H1 (cell line): ENCODE measurements at regions not wholly inside any gene's neighbourhood (a gene's known extent, or its start where the extent isn't known, plus 50 kb on each side); places are given as distances from the start of the nearest gene placed in this dataset.

Experiments
- CTCF ChIA-PET: fragments of 300-600 bp; sonication (Branson Sonifier 250); formaldehyde crosslinking; loops from one replicate; lab custom pipeline; 2021; ENCODE audit not compliant: partially characterized antibody; lab: Charles Lee
- POLR2A ChIA-PET: fragments of 300-600 bp; sonication (Branson Sonifier 250); formaldehyde crosslinking; loops from one replicate; lab custom pipeline; 2021; ENCODE audit warnings: inconsistent platforms; ENCODE audit not compliant: partially characterized antibody; lab: Charles Lee
- DNase-seq, 2 experiments: peaks; one replicate each; pipeline versions ENCODE4 v3.0.0 to v3.0.0-alpha.2; 2010 to 2022; ENCODE audit warnings: low spot score in 2 of 2, low read depth in 1 of 2, mixed read lengths in 1 of 2
- FAIRE-seq: peaks from 2 replicates; lab custom pipeline; 2011; peaks lifted over from hg19 to GRCh38; lab: Jason Lieb, UNC
- H2AFZ ChIP-seq: 2 replicates; pipeline ENCODE4 v1.8.1; 2012; ENCODE audit warnings: low read length, inconsistent platforms
- H2AK5ac ChIP-seq: 2 replicates; pipeline ENCODE4 v1.6.1; 2013; ENCODE audit warnings: low read depth, low read length
- H2BK120ac ChIP-seq: replicated peaks from 2 replicates; pipeline ENCODE3; 2013; ENCODE audit warnings: low read depth, low read length, inconsistent platforms
- H2BK12ac ChIP-seq: 2 replicates; pipeline ENCODE4 v1.6.1; 2013; ENCODE audit warnings: low read depth, low read length
- H2BK15ac ChIP-seq: 2 replicates; pipeline ENCODE4 v1.6.1; 2013; ENCODE audit warnings: low read length
- H2BK20ac ChIP-seq: 2 replicates; pipeline ENCODE4 v1.6.1; 2013; ENCODE audit warnings: low read length
- H2BK5ac ChIP-seq: 2 replicates; pipeline ENCODE4 v1.6.1; 2013; ENCODE audit warnings: low read depth, low read length
- H3K14ac ChIP-seq: 2 replicates; pipeline ENCODE4 v1.6.1; 2013; ENCODE audit warnings: inconsistent platforms; ENCODE audit not compliant: insufficient read length
- H3K18ac ChIP-seq: 2 replicates; pipeline ENCODE4 v1.6.1; 2013; ENCODE audit warnings: low read length; ENCODE audit errors: extremely low read depth
- H3K23ac ChIP-seq: 2 replicates; pipeline ENCODE4 v1.6.1; 2013; ENCODE audit warnings: inconsistent platforms; ENCODE audit not compliant: insufficient read length
- H3K23me2 ChIP-seq: 2 replicates; pipeline ENCODE4 v1.6.1; 2013; ENCODE audit warnings: low read depth, low read length
- H3K27ac ChIP-seq: 2 replicates; pipeline ENCODE4 v1.6.1; 2011; ENCODE audit warnings: low read depth, low read length, inconsistent platforms
- H3K27me3 ChIP-seq, 4 experiments: replicated peaks in 1 of 4; 1 replicate in 1 of 4; 2 replicates in 3 of 4; pipeline versions ENCODE4 v1.6.1 to v1.8.1; 2011 to 2013; ENCODE audit warnings: low read length in 3 of 4, mild to moderate bottlenecking in 3 of 4, inconsistent platforms in 2 of 4, mixed read lengths in 2 of 4, moderate library complexity in 1 of 4; ENCODE audit not compliant: control insufficient read depth in 3 of 4, insufficient read depth in 3 of 4; ENCODE audit errors: extremely low read depth in 1 of 4
- H3K36me3 ChIP-seq, 4 experiments: 2 replicates each; pipeline versions ENCODE4 v1.6.1 to v1.8.1; 2011 to 2013; ENCODE audit warnings: mild to moderate bottlenecking in 4 of 4, low read length in 3 of 4, moderate library complexity in 2 of 4, control low read depth in 1 of 4, inconsistent platforms in 1 of 4; ENCODE audit not compliant: insufficient read depth in 4 of 4, control insufficient read depth in 2 of 4
- H3K4ac ChIP-seq: replicated peaks from 2 replicates; pipeline ENCODE3; 2013; ENCODE audit warnings: low read length, low read depth, mixed read lengths, inconsistent platforms; ENCODE audit not compliant: insufficient read length
- H3K4me1 ChIP-seq, 4 experiments: replicated peaks in 1 of 4; 1 replicate in 1 of 4; 2 replicates in 3 of 4; pipeline versions ENCODE4 v1.6.1 to v1.8.1; 2011 to 2013; ENCODE audit warnings: low read length in 3 of 4, inconsistent platforms in 2 of 4, mixed read lengths in 1 of 4; ENCODE audit not compliant: insufficient read depth in 4 of 4, control insufficient read depth in 3 of 4
- H3K4me2 ChIP-seq, 2 experiments: 2 replicates each; pipeline versions ENCODE4 v1.6.1 to v1.8.1; 2011 to 2013; ENCODE audit warnings: low read depth in 2 of 2, low read length in 2 of 2, control low read depth in 1 of 2, inconsistent platforms in 1 of 2, mild to moderate bottlenecking in 1 of 2; ENCODE audit not compliant: insufficient read depth in 1 of 2
- H3K4me3 ChIP-seq, 4 experiments: fragments of 200-600, 300-600 bp in 1 of 4; sonication (generic), shearing (Covaris generic), sonication (Bioruptor Twin) in 1 of 4; 2 replicates each; pipeline versions ENCODE4 v1.5.1 to v1.8.1; 2011 to 2016; ENCODE audit warnings: low read length in 4 of 4, low read depth in 3 of 4, control low read depth in 2 of 4, inconsistent platforms in 2 of 4, mild to moderate bottlenecking in 2 of 4, mixed read lengths in 1 of 4, moderate library complexity in 1 of 4; ENCODE audit not compliant: insufficient read depth in 2 of 4; ENCODE audit errors: extremely low read depth in 1 of 4
- H3K56ac ChIP-seq: replicated peaks from 2 replicates; pipeline ENCODE3; 2013; ENCODE audit warnings: low read depth, mild to moderate bottlenecking, mixed read lengths, low read length, inconsistent platforms; ENCODE audit not compliant: insufficient read length
- H3K79me1 ChIP-seq: 2 replicates; pipeline ENCODE4 v1.6.1; 2013; ENCODE audit warnings: low read depth, low read length, control low read depth
- H3K79me2 ChIP-seq, 2 experiments: 2 replicates each; pipeline versions ENCODE4 v1.6.1 to v1.8.1; 2012 to 2013; ENCODE audit warnings: low read length in 2 of 2, mild to moderate bottlenecking in 2 of 2, inconsistent platforms in 1 of 2; ENCODE audit not compliant: insufficient read depth in 2 of 2, control insufficient read depth in 1 of 2
- H3K9ac ChIP-seq, 4 experiments: replicated peaks in 1 of 4; 1 replicate in 1 of 4; 2 replicates in 3 of 4; pipeline versions ENCODE4 v1.6.1 to v1.8.1; 2011 to 2013; ENCODE audit warnings: low read depth in 3 of 4, low read length in 3 of 4, control low read depth in 2 of 4, mild to moderate bottlenecking in 2 of 4, moderate library complexity in 2 of 4, inconsistent platforms in 1 of 4; ENCODE audit errors: extremely low read depth in 1 of 4
- H3K9me3 ChIP-seq, 2 experiments: 2 replicates each; pipeline versions ENCODE4 v1.6.1 to v1.8.1; 2012 to 2013; ENCODE audit warnings: mild to moderate bottlenecking in 2 of 2, moderate library complexity in 2 of 2, control low read depth in 1 of 2, inconsistent platforms in 1 of 2, low read depth in 1 of 2, low read length in 1 of 2, mixed read lengths in 1 of 2; ENCODE audit not compliant: insufficient read depth in 2 of 2
- H4K20me1 ChIP-seq, 2 experiments: replicated peaks in 1 of 2; 2 replicates each; pipeline versions ENCODE3 to v1.8.1; 2011 to 2013; ENCODE audit warnings: inconsistent platforms in 2 of 2, low read length in 2 of 2, mild to moderate bottlenecking in 1 of 2; ENCODE audit not compliant: insufficient read depth in 2 of 2, control insufficient read depth in 1 of 2
- H4K5ac ChIP-seq: 2 replicates; pipeline ENCODE4 v1.6.1; 2013; ENCODE audit warnings: low read length, low read depth, mixed read lengths, inconsistent platforms; ENCODE audit not compliant: insufficient read length
- H4K8ac ChIP-seq: 2 replicates; pipeline ENCODE4 v1.8.0; 2013; ENCODE audit warnings: mild to moderate bottlenecking, moderate library complexity, low read length, inconsistent platforms; ENCODE audit not compliant: insufficient read depth; ENCODE audit errors: extremely low read depth
- H4K91ac ChIP-seq: replicated peaks from 2 replicates; pipeline ENCODE3; 2013; ENCODE audit warnings: low read length, mixed read lengths, inconsistent platforms; ENCODE audit not compliant: insufficient read length
- CEBPB ChIP-seq: IDR thresholded peaks from 2 replicates; pipeline ENCODE4 v1.6.1; 2012; ENCODE audit warnings: low read depth, low read length
- RNF2 ChIP-seq: fragments of 200-900, 300-1000 bp; sonication (generic); IDR thresholded peaks from 2 replicates; pipeline ENCODE4 v1.7.1; 2016; ENCODE audit warnings: borderline replicate concordance, low read depth, mild to moderate bottlenecking, antibody characterized with exemption, low read length; ENCODE audit not compliant: poor library complexity, severe bottlenecking; ENCODE audit errors: missing control alignments
- WGBS, 2 experiments: shearing (Covaris generic) in 1 of 2; methylation state at CpG; one replicate each; pipeline versions ENCODE4 v1.1.6 to v1.1.7; 2013 to 2015; ENCODE audit warnings: low lambda C conversion rate in 2 of 2, mixed read lengths in 2 of 2, inconsistent platforms in 1 of 2, low coverage in 1 of 2, missing lambda C conversion rate in 1 of 2; ENCODE audit not compliant: insufficient replicate concordance in 2 of 2, insufficient coverage in 1 of 2, insufficient read length in 1 of 2; ENCODE audit errors: extremely low coverage in 1 of 2, missing lambda C conversion rate in 1 of 2; 5-methylcytosine and 5-hydroxymethylcytosine counted together

GRCh38 chr6:105601541-105602236, 198.8 kb upstream of the PREP start:
- no peak overlapping the region for H3K56ac ChIP-seq
- H3K4me2 ChIP-seq: no peak overlapping the region
- TF ChIP-seq CEBPB: peak; percentile 28; the same call in 1 of the 2 replicates
- TF ChIP-seq RNF2: no peak
- TF ChIP-seq, all 59 proteins: peak for 1
- Histone ChIP-seq H2BK12ac (peak overlapping the region; percentile 70), H3K18ac (no peak overlapping the region), H3K4me1 (peaks cover 0 to 4% (median 0%) of the 10 kb centered on the region in 4 experiments; a peak in 2 of 7 replicates), H3K4me3 (no peak overlapping the region), H2AK5ac (no peak overlapping the region), H4K20me1 (no peaks in the 10 kb centered on the region), H3K27ac (no peak overlapping the region), H3K9me3 (no peaks in the 10 kb centered on the region), H3K79me2 (no peaks in the 10 kb centered on the region), H3K9ac (no peak overlapping the region), H2BK120ac (no peak overlapping the region), H3K23ac (no peak overlapping the region), H2BK20ac (no peak overlapping the region), H3K27me3 (no peaks in the 10 kb centered on the region), H3K23me2 (peaks cover 1% of the 10 kb centered on the region; the same call in 1 of the 2 replicates), H2BK15ac (no peak overlapping the region), H4K5ac (no peak overlapping the region), H4K91ac (peak overlapping the region; percentile 49), H4K8ac (no peak overlapping the region; the same call in 1 of the 2 replicates), H3K36me3 (no peaks in the 10 kb centered on the region), H3K4ac (no peak overlapping the region), H3K79me1 (no peaks in the 10 kb centered on the region), H2AFZ (peak overlapping the region; percentile 86), H2BK5ac (peak overlapping the region; percentile 55; the same call in 1 of the 2 replicates), H3K14ac (no peak overlapping the region)
- ChIA-PET POLR2A (no interaction called here), CTCF (no interaction called here)
- FAIRE-seq: no peak
- no peak for DNase-seq
- 87% methylated on average over 7 of the region's 7 CpGs; no CpG with 5 or more reads in 1 of the 2 experiments for WGBS, 2 experiments
